ENCODE measurements at regions not wholly inside any gene's neighbourhood (a gene's known extent, or its start where the extent isn't known, plus 50 kb on each side); places are given as distances from the start of the nearest gene placed in this dataset.
A peak's percentile ranks its signal among the peaks of the same experiment; 100 is the strongest.

- DNase-seq, result no peak
These were observed 79.0 kb upstream of the TCF7L2 start for GRCh38 chr10:112871021-112871420.

GRCh38 chr10:112872728-112873127 lies 77.3 kb upstream of the TCF7L2 start:
- no peak for DNase-seq

GRCh38 chr10:112873541-112873940 lies 76.5 kb upstream of the TCF7L2 start:
- DNase-seq, result no peak

GRCh38 chr10:112874982-112875381 lies 75.1 kb upstream of the TCF7L2 start:
- no peak for DNase-seq

GRCh38 chr10:112875476-112876267 lies 74.4 kb upstream of the TCF7L2 start:
- no peak for DNase-seq

GRCh38 chr10:112880633-112881530 lies 69.2 kb upstream of the TCF7L2 start:
- no peak for DNase-seq

- no peak for DNase-seq
These were observed 66.5 kb upstream of the TCF7L2 start for GRCh38 chr10:112883360-112884178.

- DNase-seq, result no peak
These were observed 65.9 kb upstream of the TCF7L2 start for GRCh38 chr10:112884179-112884504.

GRCh38 chr10:112886463-112886862 lies 63.6 kb upstream of the TCF7L2 start:
- no peak for DNase-seq

- DNase-seq, result no peak
These were observed 62.1 kb upstream of the TCF7L2 start for GRCh38 chr10:112887968-112888367.

- no peak for DNase-seq
These were observed 54.8 kb upstream of the TCF7L2 start for GRCh38 chr10:112895292-112895691.

GRCh38 chr10:112896273-112896672 lies 53.8 kb upstream of the TCF7L2 start:
- DNase-seq, result no peak

- no peak for DNase-seq
These were observed 53.3 kb upstream of the TCF7L2 start for GRCh38 chr10:112896722-112897121.

GRCh38 chr10:112898540-112899390 lies 51.3 kb upstream of the TCF7L2 start:
- DNase-seq, result peak; percentile 15

GRCh38 chr10:112899391-112900065 lies 50.5 kb upstream of the TCF7L2 start:
- DNase-seq, result no peak
